HFF-Myc (cell line): ENCODE measurements at regions not wholly inside any gene's neighbourhood (a gene's known extent, or its start where the extent isn't known, plus 50 kb on each side); places are given as distances from the start of the nearest gene placed in this dataset.

Experiments used
- DNase-seq: peaks from one replicate; pipeline ENCODE4 v3.0.0-alpha.2; 2011; ENCODE audit warnings: low read depth; ENCODE audit errors: extremely low read depth
- H3K4me3 ChIP-seq: replicated peaks from 2 replicates; pipeline ENCODE4 v1.5.1; 2011; ENCODE audit warnings: low read depth, mild to moderate bottlenecking, control low read depth, low read length
- TF ChIP-seq, protein P1 (sequence below): IDR thresholded peaks from 2 replicates; pipeline ENCODE4 v1.5.1; 2012; ENCODE audit warnings: mild to moderate bottlenecking, low read depth, low read length, control low read depth; ENCODE audit errors: missing control alignments

DNA sequence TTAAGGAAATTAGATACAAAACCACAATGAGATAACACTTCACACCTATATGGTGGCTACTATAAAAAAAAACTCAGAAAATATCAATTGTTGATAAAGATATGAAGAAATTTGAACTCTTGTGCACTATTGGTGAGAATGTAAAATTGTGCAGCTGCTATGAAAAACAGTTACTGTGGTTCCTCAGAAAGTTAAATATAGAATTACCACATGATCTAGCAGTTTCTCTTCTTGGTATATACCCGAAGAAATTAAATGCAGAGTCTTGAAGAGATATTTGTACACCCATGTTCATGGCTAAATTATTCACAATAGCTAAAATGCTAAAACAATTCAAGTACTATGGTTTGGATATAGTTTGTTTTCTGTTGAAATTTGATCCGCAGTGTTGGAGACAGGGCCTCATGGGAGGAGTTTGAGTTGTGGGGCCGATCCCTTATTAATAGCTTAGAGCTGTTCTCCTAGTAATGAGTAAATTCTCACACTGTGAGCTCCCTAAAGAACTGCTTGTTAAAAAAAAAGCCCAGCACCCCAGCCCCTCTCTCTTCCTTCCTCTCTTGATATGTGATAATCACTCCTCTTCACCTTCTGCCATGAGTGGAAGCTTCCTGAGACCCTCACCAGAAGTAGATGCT lies 1412.1 kb downstream of the PLA2G4A start:
- no peak for DNase-seq
- TF ChIP-seq, protein P1, sequence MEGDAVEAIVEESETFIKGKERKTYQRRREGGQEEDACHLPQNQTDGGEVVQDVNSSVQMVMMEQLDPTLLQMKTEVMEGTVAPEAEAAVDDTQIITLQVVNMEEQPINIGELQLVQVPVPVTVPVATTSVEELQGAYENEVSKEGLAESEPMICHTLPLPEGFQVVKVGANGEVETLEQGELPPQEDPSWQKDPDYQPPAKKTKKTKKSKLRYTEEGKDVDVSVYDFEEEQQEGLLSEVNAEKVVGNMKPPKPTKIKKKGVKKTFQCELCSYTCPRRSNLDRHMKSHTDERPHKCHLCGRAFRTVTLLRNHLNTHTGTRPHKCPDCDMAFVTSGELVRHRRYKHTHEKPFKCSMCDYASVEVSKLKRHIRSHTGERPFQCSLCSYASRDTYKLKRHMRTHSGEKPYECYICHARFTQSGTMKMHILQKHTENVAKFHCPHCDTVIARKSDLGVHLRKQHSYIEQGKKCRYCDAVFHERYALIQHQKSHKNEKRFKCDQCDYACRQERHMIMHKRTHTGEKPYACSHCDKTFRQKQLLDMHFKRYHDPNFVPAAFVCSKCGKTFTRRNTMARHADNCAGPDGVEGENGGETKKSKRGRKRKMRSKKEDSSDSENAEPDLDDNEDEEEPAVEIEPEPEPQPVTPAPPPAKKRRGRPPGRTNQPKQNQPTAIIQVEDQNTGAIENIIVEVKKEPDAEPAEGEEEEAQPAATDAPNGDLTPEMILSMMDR, result no peak
- H3K4me3 ChIP-seq, result no peak overlapping the region

DNA sequence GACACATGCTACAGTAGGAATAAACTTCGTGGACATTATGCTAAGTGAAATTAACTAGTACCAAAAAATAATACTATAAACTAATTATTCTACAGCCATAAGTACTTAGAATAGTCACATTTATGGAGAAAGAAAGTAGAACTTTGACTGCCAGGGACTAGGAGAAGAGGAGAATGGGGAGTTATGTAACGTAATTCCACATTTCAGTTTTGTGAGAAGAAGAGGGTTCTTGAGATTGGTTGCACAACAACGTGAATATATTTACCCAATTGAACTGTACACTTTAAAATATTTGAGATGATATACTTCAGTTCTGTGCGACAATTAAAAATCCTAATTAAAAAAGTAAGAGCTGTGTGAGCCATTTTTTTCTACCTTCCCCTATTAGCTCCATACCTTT lies 1412.9 kb downstream of the PLA2G4A start:
- DNase-seq, result no peak
- no peak overlapping the region for H3K4me3 ChIP-seq
- TF ChIP-seq, protein P1, result no peak

DNA sequence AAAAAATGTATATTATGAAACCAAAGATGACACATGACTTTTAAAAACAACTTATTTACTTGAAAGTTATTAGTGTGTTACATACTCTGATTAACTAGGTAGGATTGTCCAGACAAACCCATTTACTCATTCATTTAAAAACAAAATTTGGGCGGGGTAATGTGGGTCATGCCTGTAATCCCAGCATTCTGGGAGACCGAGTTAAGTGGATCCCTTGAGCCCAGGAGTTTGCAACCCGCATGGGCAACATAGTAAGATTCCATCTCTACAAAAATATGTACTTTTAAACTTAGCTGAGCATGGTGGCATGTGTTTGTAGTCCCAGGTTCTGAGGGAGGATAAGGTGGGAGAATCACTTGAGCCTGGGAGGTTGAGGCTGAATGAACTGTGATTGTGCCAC lies 1414.7 kb downstream of the PLA2G4A start:
- no peak for DNase-seq
- TF ChIP-seq, protein P1, result no peak
- H3K4me3 ChIP-seq, result no peak overlapping the region

DNA sequence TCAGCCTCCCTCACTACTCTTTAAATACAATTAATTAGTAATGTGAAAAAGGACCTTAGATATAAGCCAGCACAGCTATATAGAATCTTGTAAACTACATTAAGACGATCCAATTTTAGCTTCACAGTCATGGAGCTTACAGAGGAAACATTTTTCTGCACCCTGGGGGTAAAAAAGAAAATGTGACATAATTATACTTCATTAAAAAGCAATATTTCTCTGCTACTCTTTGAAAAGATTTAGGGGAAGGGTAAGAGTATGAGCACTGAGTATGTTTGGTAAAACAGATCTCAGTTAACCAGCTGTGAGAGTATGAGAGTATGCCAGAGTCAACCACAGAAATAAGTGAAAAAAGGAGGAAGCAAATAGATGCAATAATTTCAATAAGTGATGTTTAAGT lies 1415.9 kb downstream of the PLA2G4A start:
- DNase-seq, result no peak
- TF ChIP-seq, protein P1, result no peak
- H3K4me3 ChIP-seq, result no peak overlapping the region

DNA sequence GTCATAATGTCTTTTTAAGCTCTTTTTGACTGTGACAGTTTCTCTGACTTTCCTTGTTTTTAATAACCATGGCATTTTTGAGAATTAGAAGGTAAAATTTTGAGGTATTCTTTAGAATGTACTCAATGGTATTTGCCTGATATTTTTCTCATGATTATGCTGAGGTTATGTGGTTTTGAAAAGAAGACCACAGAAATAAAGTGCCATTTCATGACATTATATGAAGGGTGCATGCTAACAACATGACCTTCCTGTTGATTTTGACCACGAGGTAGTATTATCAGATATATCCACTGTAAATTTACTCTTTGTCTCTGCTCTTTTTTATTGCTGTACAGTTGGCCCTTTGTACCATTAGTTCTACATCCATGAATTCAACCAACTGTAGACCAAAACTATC lies 1418.5 kb downstream of the PLA2G4A start:
- no peak overlapping the region for H3K4me3 ChIP-seq
- TF ChIP-seq, protein P1, result no peak
- no peak for DNase-seq

DNA sequence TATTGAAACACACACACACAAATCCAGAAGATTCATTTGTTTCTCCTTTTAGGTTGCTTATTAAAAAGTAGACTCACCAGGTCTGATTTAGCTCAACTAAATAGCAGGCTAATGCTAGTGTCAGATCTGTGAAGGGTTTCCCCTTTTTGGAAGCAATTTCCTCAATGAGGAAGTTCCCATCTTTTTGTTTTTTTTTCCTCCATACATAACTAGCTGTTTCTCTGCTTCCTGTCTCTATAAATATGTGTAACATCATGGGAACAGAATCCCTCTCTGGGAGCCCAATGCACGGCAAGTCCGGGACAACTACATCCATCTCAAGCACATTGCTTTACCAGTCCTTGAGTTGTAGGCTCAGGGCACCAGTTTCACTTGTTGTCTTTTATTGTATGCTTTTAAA lies 1421.1 kb downstream of the PLA2G4A start:
- DNase-seq, result no peak
- TF ChIP-seq, protein P1, result no peak
- no peak overlapping the region for H3K4me3 ChIP-seq

DNA sequence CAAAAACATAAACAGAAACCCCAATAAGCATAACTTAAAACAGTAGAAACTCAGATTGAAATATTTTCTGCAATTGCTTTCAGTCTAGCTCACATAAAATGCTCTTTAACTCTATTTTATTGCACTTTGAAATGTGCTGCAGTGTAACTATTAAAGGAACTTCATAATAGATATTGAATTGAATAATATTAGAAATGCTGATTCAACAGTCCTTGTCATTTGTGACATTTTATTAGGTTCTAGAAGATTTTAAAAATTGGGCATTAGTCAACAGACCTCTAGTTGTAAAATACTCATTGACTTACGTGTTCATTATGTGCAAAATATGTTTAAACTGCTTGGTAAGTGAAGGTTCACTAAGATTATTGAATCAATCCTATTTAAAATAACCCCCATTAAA lies 1422.3 kb downstream of the PLA2G4A start:
- no peak for DNase-seq
- H3K4me3 ChIP-seq, result no peak overlapping the region
- TF ChIP-seq, protein P1, result no peak
